ENCODE measurements at regions not wholly inside any gene's neighbourhood (a gene's known extent, or its start where the extent isn't known, plus 50 kb on each side); places are given as distances from the start of the nearest gene placed in this dataset.

GRCh38 chr10:64859911-64860310 lies 1338.7 kb downstream of the REEP3 start:
- no peak for DNase-seq (ENCODE audit: low read depth)
- no peak for TF ChIP-seq CTCF (IDR thresholded peaks at IDR 0.05; ENCODE audit: insufficient read depth, low read length, poor library complexity, severe bottlenecking)
- Histone ChIP-seq H3K36me3 (ENCODE audit: control insufficient read depth, insufficient read depth, low read length) (no peaks in the 10 kb centered on the region), H3K27me3 (ENCODE audit: control insufficient read depth, insufficient read depth, low read length) (no peaks in the 10 kb centered on the region), H3K4me3 (ENCODE audit: low read depth, low read length) (no peak overlapping the region)

- no peaks in the 10 kb centered on the region for H3K36me3 ChIP-seq (ENCODE audit: control insufficient read depth, insufficient read depth, low read length)
These were observed 1342.6 kb downstream of the REEP3 start for GRCh38 chr10:64863836-64864235.

GRCh38 chr10:64867501-64867962 lies 1346.3 kb downstream of the REEP3 start:
- Histone ChIP-seq H3K4me3 (ENCODE audit: low read depth, low read length) (no peak overlapping the region), H3K27me3 (ENCODE audit: control insufficient read depth, insufficient read depth, low read length) (no peaks in the 10 kb centered on the region), H3K36me3 (ENCODE audit: control insufficient read depth, insufficient read depth, low read length) (no peaks in the 10 kb centered on the region)
- no peak for TF ChIP-seq CTCF (IDR thresholded peaks at IDR 0.05; ENCODE audit: insufficient read depth, low read length, poor library complexity, severe bottlenecking)
- no peak for DNase-seq (ENCODE audit: low read depth)

More at GRCh38 chr10:64863836-64864235, 1342.6 kb downstream of the REEP3 start:
- TF ChIP-seq CTCF (IDR thresholded peaks at IDR 0.05; ENCODE audit: insufficient read depth, low read length, poor library complexity, severe bottlenecking), result no peak
- no peaks in the 10 kb centered on the region for H3K27me3 ChIP-seq (ENCODE audit: control insufficient read depth, insufficient read depth, low read length)
- H3K4me3 ChIP-seq (ENCODE audit: low read depth, low read length), result no peak overlapping the region
- no peak for DNase-seq (ENCODE audit: low read depth)

GRCh38 chr10:64873088-64873487 lies 1351.9 kb downstream of the REEP3 start:
- TF ChIP-seq CTCF (IDR thresholded peaks at IDR 0.05; ENCODE audit: insufficient read depth, low read length, poor library complexity, severe bottlenecking), result no peak
- no peak for DNase-seq (ENCODE audit: low read depth)
- Histone ChIP-seq H3K36me3 (ENCODE audit: control insufficient read depth, insufficient read depth, low read length) (no peaks in the 10 kb centered on the region), H3K27me3 (ENCODE audit: control insufficient read depth, insufficient read depth, low read length) (no peaks in the 10 kb centered on the region), H3K4me3 (ENCODE audit: low read depth, low read length) (no peak overlapping the region)

GRCh38 chr10:64873959-64874358 lies 1352.8 kb downstream of the REEP3 start:
- H3K4me3 ChIP-seq (ENCODE audit: low read depth, low read length), result no peak overlapping the region
- no peaks in the 10 kb centered on the region for H3K27me3 ChIP-seq (ENCODE audit: control insufficient read depth, insufficient read depth, low read length)
- no peaks in the 10 kb centered on the region for H3K36me3 ChIP-seq (ENCODE audit: control insufficient read depth, insufficient read depth, low read length)
- no peak for DNase-seq (ENCODE audit: low read depth)
- no peak for TF ChIP-seq CTCF (IDR thresholded peaks at IDR 0.05; ENCODE audit: insufficient read depth, low read length, poor library complexity, severe bottlenecking)

- TF ChIP-seq CTCF (IDR thresholded peaks at IDR 0.05; ENCODE audit: insufficient read depth, low read length, poor library complexity, severe bottlenecking), result no peak
- Histone ChIP-seq H3K27me3 (ENCODE audit: control insufficient read depth, insufficient read depth, low read length) (no peaks in the 10 kb centered on the region), H3K36me3 (ENCODE audit: control insufficient read depth, insufficient read depth, low read length) (no peaks in the 10 kb centered on the region), H3K4me3 (ENCODE audit: low read depth, low read length) (no peak overlapping the region)
- no peak for DNase-seq (ENCODE audit: low read depth)
These were observed 1359.3 kb downstream of the REEP3 start for GRCh38 chr10:64880546-64880945.

Data from kidney epithelial cell (primary cell).